ENCODE measurements at regions not wholly inside any gene's neighbourhood (a gene's known extent, or its start where the extent isn't known, plus 50 kb on each side); places are given as distances from the start of the nearest gene placed in this dataset.

DNA sequence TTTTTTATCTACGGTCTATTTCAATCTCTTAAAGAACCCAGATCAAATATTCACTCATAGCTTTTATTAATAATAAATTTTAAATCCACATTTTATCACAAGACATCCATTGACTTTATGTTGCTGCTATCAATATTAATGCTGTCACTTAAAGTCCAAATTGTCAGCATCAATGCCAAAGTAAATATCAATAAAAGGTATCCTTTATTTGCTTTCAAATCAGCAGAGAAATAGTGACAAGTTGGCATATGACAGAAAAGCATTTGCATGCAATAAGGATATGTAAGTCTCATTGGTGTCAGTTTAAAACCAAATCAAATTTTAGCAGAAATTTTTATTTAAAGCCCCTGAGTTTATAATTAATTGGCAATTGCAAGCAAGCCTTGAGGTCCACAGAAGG, 775.4 kb downstream of the ADCYAP1 start:
- TF ChIP-seq EZH2 (IDR thresholded peaks at IDR 0.05) (no peak), POLR2AphosphoS5 (IDR thresholded peaks at IDR 0.05; ENCODE audit: borderline replicate concordance, low read depth, low read length) (no peak)
